OCI-LY7 (cell line): ENCODE measurements at regions not wholly inside any gene's neighbourhood (a gene's known extent, or its start where the extent isn't known, plus 50 kb on each side); places are given as distances from the start of the nearest gene placed in this dataset.

Experiments used
- CTCF ChIP-seq: fragments of 200-600 bp; sonication (generic); conservative IDR thresholded peaks from 2 replicates; pipeline ENCODE4 v1.5.1; 2014; ENCODE audit warnings: mild to moderate bottlenecking, antibody characterized with exemption, low read length, moderate library complexity, mixed read lengths
- EZH2phosphoT487 ChIP-seq: fragments of 200-600 bp; sonication (generic); IDR thresholded peaks from 2 replicates; pipeline ENCODE4 v1.6.1; 2018; ENCODE audit warnings: low read depth, borderline replicate concordance, mild to moderate bottlenecking, mixed run types, antibody characterized with exemption, low read length, moderate library complexity, mixed read lengths

- no peak for TF ChIP-seq CTCF
- TF ChIP-seq EZH2phosphoT487: no peak
These were observed 356.3 kb upstream of the MGMT start for GRCh38 chr10:129110780-129111179.
